ENCODE measurements at regions not wholly inside any gene's neighbourhood (a gene's known extent, or its start where the extent isn't known, plus 50 kb on each side); places are given as distances from the start of the nearest gene placed in this dataset.

- Histone ChIP-seq H3K4me1 (ENCODE audit: control insufficient read depth in 1 of 2, insufficient read depth in 2 of 2, low read length in 2 of 2) (no peaks in the 10 kb centered on the region), H3K79me2 (ENCODE audit: insufficient read depth, low read length) (no peaks in the 10 kb centered on the region), H3K9me2 (ENCODE audit: insufficient read depth) (no peaks in the 10 kb centered on the region), H3K9me3 (ENCODE audit: control insufficient read depth in 1 of 2, insufficient read depth in 1 of 2, low read depth in 1 of 2, low read length in 2 of 2) (no peaks in the 10 kb centered on the region), H3K27me3 (ENCODE audit: insufficient read depth, low read length) (peaks cover 15% of the 10 kb centered on the region; the same call in 1 of the 2 replicates), H3K36me3 (ENCODE audit: control insufficient read depth in 1 of 2, insufficient read depth in 2 of 2, low read length in 2 of 2) (no peaks in the 10 kb centered on the region), H3K4me2 (ENCODE audit: low read length) (no peak overlapping the region), H3K4me3 (replicated peaks in 1 of 2; ENCODE audit: low read depth in 1 of 2, low read length in 2 of 2) (no peak overlapping the region), H3K9ac (ENCODE audit: low read length) (no peak overlapping the region), H3K27ac (ENCODE audit: low read depth, low read length) (no peak overlapping the region), H2AFZ (ENCODE audit: low read depth, low read length, poor library complexity, severe bottlenecking) (no peak overlapping the region), H4K20me1 (ENCODE audit: insufficient read depth) (no peaks in the 10 kb centered on the region)
- ChIA-PET POLR2A (no interaction called here), RAD21 (ENCODE audit: low non-redundant PET in 1 of 2, low total read pairs in 2 of 2, uncharacterized antibody in 2 of 2, unreplicated experiment in 2 of 2) (no interaction called here), CTCF (no interaction called here)
- no TSS peak for BruUV-seq (replicated peaks)
- intact Hi-C loops (cut with micrococcal nuclease), result no loop called here
- ATAC-seq (no peak), DNase-seq (ENCODE audit: low read depth, low spot score) (no peak)
- no peak for TF ChIP-seq CBX3 (IDR thresholded peaks at IDR 0.05; ENCODE audit: low read depth)
Measured at GRCh38 chr11:122305426-122306320, 189.7 kb upstream of the BLID start.

- Histone ChIP-seq H3K9me3 (ENCODE audit: control insufficient read depth in 1 of 2, insufficient read depth in 1 of 2, low read depth in 1 of 2, low read length in 2 of 2) (no peaks in the 10 kb centered on the region), H3K36me3 (ENCODE audit: control insufficient read depth in 1 of 2, insufficient read depth in 2 of 2, low read length in 2 of 2) (no peaks in the 10 kb centered on the region), H3K9me2 (ENCODE audit: insufficient read depth) (no peaks in the 10 kb centered on the region), H4K20me1 (ENCODE audit: insufficient read depth) (no peaks in the 10 kb centered on the region), H3K27me3 (ENCODE audit: insufficient read depth, low read length) (peaks cover 15% of the 10 kb centered on the region; the same call in 1 of the 2 replicates), H3K9ac (ENCODE audit: low read length) (no peak overlapping the region), H3K4me3 (replicated peaks in 1 of 2; ENCODE audit: low read depth in 1 of 2, low read length in 2 of 2) (no peak overlapping the region), H3K4me1 (ENCODE audit: control insufficient read depth in 1 of 2, insufficient read depth in 2 of 2, low read length in 2 of 2) (no peaks in the 10 kb centered on the region), H3K27ac (ENCODE audit: low read depth, low read length) (no peak overlapping the region), H3K4me2 (ENCODE audit: low read length) (no peak overlapping the region), H2AFZ (ENCODE audit: low read depth, low read length, poor library complexity, severe bottlenecking) (no peak overlapping the region), H3K79me2 (ENCODE audit: insufficient read depth, low read length) (no peaks in the 10 kb centered on the region)
- no peak for ATAC-seq
- ChIA-PET CTCF (no interaction called here), POLR2A (no interaction called here), RAD21 (ENCODE audit: low non-redundant PET in 1 of 2, low total read pairs in 2 of 2, uncharacterized antibody in 2 of 2, unreplicated experiment in 2 of 2) (no interaction called here)
- BruUV-seq (replicated peaks), result no TSS peak
- intact Hi-C loops (cut with micrococcal nuclease), result no loop called here
- DNase-seq (ENCODE audit: low read depth, low spot score), result no peak
- TF ChIP-seq REST (IDR thresholded peaks at IDR 0.05; ENCODE audit: low read depth) (no peak), SP1 (IDR thresholded peaks at IDR 0.05; ENCODE audit: low read depth) (no peak), SIN3A (IDR thresholded peaks at IDR 0.05; ENCODE audit: low read depth) (no peak), ATF3 (IDR thresholded peaks at IDR 0.05) (no peak), ZFX (IDR thresholded peaks at IDR 0.05) (no peak), POLR2A (IDR thresholded peaks at IDR 0.05; ENCODE audit: borderline replicate concordance, extremely low read depth, insufficient read depth, insufficient read length) (no peak), ZBTB33 (IDR thresholded peaks at IDR 0.05; ENCODE audit: extremely low read depth, insufficient replicate concordance, low read length) (no peak), YY1 (IDR thresholded peaks at IDR 0.05; ENCODE audit: extremely low read depth, insufficient replicate concordance, low read depth, low read length) (no peak), JUND (IDR thresholded peaks at IDR 0.05) (no peak), EZH2 (IDR thresholded peaks at IDR 0.05) (no peak)
Measured at GRCh38 chr11:122304973-122305372, 189.0 kb upstream of the BLID start.

Measured in HCT116 (cell line).